Ovary (tissue), 3 donors: ENCODE measurements at regions not wholly inside any gene's neighbourhood (a gene's known extent, or its start where the extent isn't known, plus 50 kb on each side); places are given as distances from the start of the nearest gene placed in this dataset.

ENCODE experiments used
- EP300 ChIP-seq: sonication (generic); formaldehyde crosslinking; IDR thresholded peaks from one replicate; pipeline ENCODE4 v1.6.1; 2017; ENCODE audit warnings: antibody characterized with exemption
- POLR2A ChIP-seq: fragments of 450-650 bp; IDR thresholded peaks from one replicate; pipeline ENCODE4 v1.6.1; 2017; ENCODE audit warnings: antibody characterized with exemption, mild to moderate bottlenecking, moderate library complexity
- TF ChIP-seq, protein P1 (sequence below), 3 donors: fragments of 450-650 bp in 2 of 3; fragments of 200-600 bp in 1 of 3; IDR thresholded peaks; one replicate each; pipeline versions ENCODE4 v1.5.1 to v1.8.0; 2016 to 2022; ENCODE audit warnings: antibody characterized with exemption in 3 of 3, mild to moderate bottlenecking in 1 of 3
- donor health status: DM: no; HTN: no; CAD: no.

DNA sequence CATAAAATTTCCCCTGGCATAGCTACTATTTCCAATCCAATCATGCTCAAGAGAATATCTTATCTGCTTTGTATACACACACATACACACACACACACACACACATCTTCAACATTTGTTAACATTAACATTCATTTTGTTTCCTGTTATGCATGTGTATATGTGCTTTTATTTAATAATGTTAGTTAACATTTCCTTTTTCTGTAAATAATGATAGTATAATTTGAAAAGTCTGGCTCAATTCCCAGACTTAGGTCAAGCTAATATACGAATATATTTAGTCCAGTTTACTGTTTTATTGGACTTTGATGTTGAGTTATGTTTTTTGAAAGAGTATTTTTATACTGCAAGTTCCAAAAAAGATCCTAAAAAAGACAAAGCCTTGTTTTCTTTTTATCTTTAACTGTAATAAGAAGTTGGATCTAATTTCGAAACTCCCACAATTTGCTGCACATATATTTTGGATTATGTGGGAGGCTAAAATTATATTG is 1072.4 kb downstream of the EFNB2 start:
- TF ChIP-seq, protein P1, sequence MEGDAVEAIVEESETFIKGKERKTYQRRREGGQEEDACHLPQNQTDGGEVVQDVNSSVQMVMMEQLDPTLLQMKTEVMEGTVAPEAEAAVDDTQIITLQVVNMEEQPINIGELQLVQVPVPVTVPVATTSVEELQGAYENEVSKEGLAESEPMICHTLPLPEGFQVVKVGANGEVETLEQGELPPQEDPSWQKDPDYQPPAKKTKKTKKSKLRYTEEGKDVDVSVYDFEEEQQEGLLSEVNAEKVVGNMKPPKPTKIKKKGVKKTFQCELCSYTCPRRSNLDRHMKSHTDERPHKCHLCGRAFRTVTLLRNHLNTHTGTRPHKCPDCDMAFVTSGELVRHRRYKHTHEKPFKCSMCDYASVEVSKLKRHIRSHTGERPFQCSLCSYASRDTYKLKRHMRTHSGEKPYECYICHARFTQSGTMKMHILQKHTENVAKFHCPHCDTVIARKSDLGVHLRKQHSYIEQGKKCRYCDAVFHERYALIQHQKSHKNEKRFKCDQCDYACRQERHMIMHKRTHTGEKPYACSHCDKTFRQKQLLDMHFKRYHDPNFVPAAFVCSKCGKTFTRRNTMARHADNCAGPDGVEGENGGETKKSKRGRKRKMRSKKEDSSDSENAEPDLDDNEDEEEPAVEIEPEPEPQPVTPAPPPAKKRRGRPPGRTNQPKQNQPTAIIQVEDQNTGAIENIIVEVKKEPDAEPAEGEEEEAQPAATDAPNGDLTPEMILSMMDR (IDR thresholded peaks at IDR 0.05), result no peak
- TF ChIP-seq EP300 (no peak), POLR2A (no peak)
